ENCODE measurements at regions not wholly inside any gene's neighbourhood (a gene's known extent, or its start where the extent isn't known, plus 50 kb on each side); places are given as distances from the start of the nearest gene placed in this dataset.
"Not testable (repeated sequence)": the region's sequence is repeated elsewhere in the genome, so short reads cannot be mapped to it uniquely, and the experiment has no call there.

- TF ChIP-seq, protein P1, sequence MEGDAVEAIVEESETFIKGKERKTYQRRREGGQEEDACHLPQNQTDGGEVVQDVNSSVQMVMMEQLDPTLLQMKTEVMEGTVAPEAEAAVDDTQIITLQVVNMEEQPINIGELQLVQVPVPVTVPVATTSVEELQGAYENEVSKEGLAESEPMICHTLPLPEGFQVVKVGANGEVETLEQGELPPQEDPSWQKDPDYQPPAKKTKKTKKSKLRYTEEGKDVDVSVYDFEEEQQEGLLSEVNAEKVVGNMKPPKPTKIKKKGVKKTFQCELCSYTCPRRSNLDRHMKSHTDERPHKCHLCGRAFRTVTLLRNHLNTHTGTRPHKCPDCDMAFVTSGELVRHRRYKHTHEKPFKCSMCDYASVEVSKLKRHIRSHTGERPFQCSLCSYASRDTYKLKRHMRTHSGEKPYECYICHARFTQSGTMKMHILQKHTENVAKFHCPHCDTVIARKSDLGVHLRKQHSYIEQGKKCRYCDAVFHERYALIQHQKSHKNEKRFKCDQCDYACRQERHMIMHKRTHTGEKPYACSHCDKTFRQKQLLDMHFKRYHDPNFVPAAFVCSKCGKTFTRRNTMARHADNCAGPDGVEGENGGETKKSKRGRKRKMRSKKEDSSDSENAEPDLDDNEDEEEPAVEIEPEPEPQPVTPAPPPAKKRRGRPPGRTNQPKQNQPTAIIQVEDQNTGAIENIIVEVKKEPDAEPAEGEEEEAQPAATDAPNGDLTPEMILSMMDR (IDR thresholded peaks at IDR 0.05): not testable (repeated sequence)
- not testable (repeated sequence) for TF ChIP-seq POLR2AphosphoS5 (IDR thresholded peaks at IDR 0.05)
Measured at GRCh38 chr6:60384614-60385013, 1901.4 kb downstream of the KHDRBS2 start.
